CD4-positive, alpha-beta T cell treated with Interleukin-4 for 4 hours (primary cell): ENCODE measurements at regions not wholly inside any gene's neighbourhood (a gene's known extent, or its start where the extent isn't known, plus 50 kb on each side); places are given as distances from the start of the nearest gene placed in this dataset.
"Not testable (repeated sequence)": the region's sequence is repeated elsewhere in the genome, so short reads cannot be mapped to it uniquely, and the experiment has no call there.

ENCODE experiments used
- DNase-seq: peaks from one replicate; pipeline ENCODE4 v3.0.0-alpha.2; 2020

GRCh38 chr5:109574985-109575384 is 114.7 kb upstream of the MAN2A1 start:
- no peak for DNase-seq

GRCh38 chr5:109573766-109574165 is 116.0 kb upstream of the MAN2A1 start:
- DNase-seq: no peak

DNA sequence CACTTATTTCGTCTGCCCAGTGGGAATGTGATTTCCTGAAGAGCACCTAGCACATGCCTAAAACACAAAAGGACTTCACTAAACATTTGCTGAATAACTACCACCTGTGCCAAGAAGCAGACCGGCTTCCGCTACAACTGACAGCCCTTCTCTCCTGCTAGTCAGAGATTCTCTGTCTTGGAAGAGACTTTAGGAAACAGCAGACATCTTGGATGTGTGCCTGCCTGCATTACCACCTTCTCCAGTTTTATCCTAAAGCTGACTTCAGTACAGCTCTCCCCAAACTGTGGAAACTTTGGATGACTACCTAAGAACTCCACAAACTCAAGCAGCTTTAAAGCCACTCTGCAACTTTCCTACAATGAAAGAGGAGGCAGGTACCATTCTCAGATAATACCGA is 116.5 kb upstream of the MAN2A1 start:
- DNase-seq: no peak

GRCh38 chr5:109571785-109572184 is 117.9 kb upstream of the MAN2A1 start:
- DNase-seq: no peak

GRCh38 chr5:109570362-109570874 is 119.3 kb upstream of the MAN2A1 start:
- no peak for DNase-seq

DNA sequence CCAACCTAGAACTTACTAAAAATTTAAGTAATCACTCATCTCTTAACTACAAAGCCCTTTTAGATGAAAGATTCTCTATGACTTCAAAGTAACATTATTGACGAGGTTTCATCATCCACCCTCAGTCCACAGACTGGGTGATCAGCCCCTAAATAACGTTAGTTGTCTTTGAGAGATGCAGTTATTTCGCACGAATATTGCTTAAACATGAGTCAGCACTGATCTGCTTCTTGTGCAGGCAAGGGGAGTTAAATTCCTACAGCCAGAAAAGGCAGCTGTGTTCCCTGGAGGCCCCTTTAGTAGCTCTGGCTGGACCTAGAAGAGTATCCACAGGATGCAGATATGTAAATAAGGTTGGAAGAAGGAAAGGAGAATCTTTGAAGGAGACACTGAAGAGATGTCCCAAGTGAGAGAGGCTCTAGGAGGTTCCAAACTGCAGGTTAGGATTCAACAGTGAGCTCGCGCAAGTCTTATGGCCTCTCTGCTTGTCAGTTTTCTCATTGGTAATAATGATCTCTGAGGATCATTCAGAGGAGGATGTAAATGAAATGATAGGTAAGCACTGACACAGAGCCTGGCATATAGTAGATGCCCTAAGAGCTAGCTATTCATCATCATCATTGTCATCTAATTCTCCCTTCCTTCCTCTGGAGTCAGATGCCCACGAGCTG is 122.2 kb upstream of the MAN2A1 start:
- DNase-seq: no peak

GRCh38 chr5:109566361-109566760 is 123.4 kb upstream of the MAN2A1 start:
- no peak for DNase-seq

- no peak for DNase-seq
Observed at GRCh38 chr5:109563739-109564138, 126.0 kb upstream of the MAN2A1 start.

DNA sequence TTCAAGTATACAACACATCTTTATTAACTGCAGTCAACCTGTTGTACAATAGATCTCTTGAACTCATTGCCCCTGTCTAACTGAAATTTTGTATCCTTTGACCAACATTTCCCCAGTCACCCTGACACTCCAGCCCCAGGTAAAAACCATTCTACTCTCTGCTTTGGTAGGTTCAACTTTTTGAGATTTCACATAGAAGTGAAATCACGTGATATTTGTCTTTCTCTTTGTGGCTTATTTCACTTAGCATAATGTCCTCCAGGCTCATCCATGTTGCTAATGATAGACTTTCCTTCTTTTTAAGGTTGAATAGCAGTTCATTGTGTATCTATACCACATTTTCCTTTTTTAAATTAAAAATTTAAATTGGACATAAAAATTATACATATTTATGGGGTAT is 126.5 kb upstream of the MAN2A1 start:
- no peak for DNase-seq

DNA sequence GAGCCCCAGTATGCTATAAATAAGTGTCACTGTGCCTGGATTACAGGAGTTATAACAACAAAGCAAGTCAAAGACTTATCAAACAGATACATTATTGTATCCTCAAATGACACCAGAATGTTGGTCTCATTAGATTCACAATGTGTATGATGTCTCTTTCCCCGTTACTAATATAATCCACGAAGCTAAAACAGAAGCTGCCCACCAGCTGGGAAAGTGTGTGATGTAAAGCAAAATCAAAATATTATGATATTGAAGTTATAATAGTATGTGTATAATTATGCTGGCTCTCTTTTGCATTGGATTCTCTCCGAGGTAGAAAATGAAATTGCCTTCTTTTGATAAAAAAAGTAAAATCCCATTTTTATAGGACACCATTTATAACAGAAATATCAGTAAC is 127.3 kb upstream of the MAN2A1 start:
- DNase-seq: no peak

- no peak for DNase-seq
Observed at GRCh38 chr5:109561447-109561846, 128.3 kb upstream of the MAN2A1 start.

- no peak for DNase-seq
Observed at GRCh38 chr5:109560554-109560953, 129.2 kb upstream of the MAN2A1 start.

DNA sequence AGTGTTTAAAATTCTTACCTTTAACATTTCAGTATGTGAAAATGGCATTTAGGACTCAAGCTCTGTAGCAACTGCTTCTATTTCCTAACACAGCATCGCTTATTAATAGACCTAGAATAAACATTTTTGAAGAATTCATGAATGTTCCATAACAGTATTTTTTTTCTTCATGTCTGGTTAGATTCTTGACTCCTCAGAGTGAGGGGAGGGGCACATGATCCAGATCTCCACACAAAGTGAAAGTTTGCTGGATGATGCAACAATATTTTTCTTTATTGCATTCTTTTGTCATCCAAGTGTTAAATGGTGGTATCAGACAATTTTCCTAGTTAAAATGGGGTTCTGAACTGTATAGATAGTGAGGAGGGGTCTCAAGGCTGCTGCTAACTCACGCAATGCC is 130.8 kb upstream of the MAN2A1 start:
- DNase-seq: no peak

- no peak for DNase-seq
Observed at GRCh38 chr5:109558364-109558763, 131.4 kb upstream of the MAN2A1 start.

DNA sequence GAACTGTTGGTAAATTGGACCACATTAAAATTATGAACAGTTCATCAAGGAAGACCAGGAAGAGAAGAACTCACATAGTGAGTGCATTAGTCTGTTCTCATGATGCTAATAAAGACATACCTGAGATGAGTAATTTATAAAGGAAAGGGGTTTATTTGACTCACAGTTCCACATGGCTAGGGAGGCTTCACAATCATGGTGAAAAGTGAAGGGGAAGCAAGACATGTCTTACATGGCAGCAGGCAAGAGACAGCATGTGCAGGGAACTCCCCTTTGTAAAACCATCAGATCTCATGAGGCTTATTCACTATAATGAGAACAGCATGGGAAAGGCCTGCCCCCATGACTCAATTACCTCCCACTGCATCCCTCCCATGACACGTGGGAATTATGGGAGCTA is 135.9 kb upstream of the MAN2A1 start:
- DNase-seq: no peak

GRCh38 chr5:109551234-109551633 is 138.5 kb upstream of the MAN2A1 start:
- DNase-seq: not testable (repeated sequence)

DNA sequence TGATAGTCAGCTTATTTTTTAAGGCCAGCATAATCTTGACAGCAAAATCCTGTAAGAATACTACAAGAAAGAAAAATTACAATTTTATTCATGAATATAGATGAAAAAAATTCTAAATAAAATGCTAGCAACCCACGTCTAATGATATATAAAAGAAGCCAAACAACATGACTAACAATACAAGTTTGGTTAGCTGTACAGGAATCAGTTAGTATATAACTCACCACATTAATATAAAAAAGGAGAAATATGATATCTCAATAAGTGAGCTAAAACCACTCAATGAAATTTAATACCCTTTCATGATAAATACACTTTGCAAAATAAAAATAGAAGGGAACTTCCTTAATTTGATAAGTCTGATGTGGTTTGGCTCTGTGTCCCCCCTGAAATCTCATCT is 139.7 kb upstream of the MAN2A1 start:
- no peak for DNase-seq

DNA sequence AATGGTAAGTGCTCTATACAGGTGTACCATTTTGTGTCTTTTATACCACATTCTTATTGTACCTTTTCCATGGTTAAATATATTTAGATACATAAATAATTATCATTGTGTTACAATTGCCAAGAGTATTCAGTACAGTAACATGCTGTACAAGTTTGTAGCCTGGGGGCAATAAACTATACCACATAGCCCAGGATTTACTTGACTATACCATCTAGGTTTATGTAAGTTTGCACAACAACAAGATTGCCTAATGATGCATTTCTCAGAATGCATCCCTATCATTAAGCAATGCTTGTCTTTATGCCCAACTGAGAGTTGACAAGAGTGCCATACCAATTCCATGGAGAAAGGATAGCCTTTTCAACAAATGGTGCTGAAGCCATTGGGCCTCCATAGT is 136.7 kb upstream of the PJA2 start:
- no peak for DNase-seq

- DNase-seq: not testable (repeated sequence)
Observed at GRCh38 chr5:109544873-109545272, 135.1 kb upstream of the PJA2 start.

DNA sequence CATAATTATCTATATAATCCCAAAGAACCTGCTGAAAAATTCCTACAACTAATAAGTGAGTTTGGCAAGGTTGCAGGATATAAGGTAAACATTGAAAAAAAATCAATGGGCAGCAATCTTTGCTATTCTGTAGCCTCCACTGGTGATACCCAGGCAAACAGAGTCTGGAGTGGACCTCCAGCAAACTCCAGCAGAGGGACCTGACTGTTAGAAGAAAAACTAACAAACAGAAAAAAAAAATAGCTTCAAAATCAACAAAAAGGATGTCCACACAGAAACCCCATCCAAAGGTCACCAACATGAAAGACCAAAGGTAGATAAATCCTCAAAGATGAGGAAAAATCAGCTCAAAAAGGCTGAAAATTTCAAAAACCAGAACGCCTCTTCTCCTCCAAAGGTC is 128.9 kb upstream of the PJA2 start:
- DNase-seq: not testable (repeated sequence)

DNA sequence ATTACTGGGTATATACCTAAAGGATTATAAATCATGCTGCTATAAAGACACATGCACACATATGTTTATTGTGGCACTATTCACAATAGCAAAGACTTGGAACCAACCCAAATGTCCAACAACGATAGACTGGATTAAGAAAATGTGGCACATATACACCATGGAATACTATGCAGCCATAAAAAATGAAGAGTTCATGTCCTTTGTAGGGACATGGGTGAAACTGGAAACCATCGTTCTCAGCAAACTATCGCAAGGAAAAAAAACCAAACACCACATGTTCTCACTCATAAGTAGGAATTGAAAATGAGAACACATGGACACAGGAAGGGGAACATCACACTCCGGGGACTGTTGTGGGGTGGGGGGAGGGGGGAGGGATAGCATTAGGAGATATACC is 125.3 kb upstream of the PJA2 start:
- not testable (repeated sequence) for DNase-seq

GRCh38 chr5:109533751-109534272 is 124.0 kb upstream of the PJA2 start:
- DNase-seq: no peak

GRCh38 chr5:109532773-109533364 is 123.1 kb upstream of the PJA2 start:
- no peak for DNase-seq

GRCh38 chr5:109531262-109531661 is 121.5 kb upstream of the PJA2 start:
- no peak for DNase-seq

DNA sequence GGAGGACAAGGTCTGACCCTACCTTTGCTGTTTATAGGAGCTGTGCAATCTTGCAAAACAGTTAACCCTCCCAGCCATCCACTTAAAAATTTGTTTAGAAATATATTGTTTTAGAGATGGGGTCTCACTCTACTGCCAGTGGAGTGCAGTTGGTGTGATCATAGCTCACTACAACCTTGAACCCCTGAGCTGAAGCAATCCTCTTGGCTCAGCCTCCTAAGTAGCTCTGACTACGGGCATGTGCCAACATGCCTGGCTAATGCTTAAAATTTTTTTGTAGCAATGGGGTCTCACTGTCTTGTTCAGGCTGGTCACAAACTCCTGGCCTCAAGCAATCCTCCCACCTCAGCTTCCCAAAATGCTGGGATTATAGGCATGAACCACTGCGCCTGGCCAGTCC is 120.2 kb upstream of the PJA2 start:
- no peak for DNase-seq
